H1 (cell line): ENCODE measurements at regions not wholly inside any gene's neighbourhood (a gene's known extent, or its start where the extent isn't known, plus 50 kb on each side); places are given as distances from the start of the nearest gene placed in this dataset.

Experiments used
- CTCF ChIA-PET: fragments of 300-600 bp; sonication (Branson Sonifier 250); formaldehyde crosslinking; loops from one replicate; lab custom pipeline; 2021; ENCODE audit not compliant: partially characterized antibody; lab: Charles Lee
- POLR2A ChIA-PET: fragments of 300-600 bp; sonication (Branson Sonifier 250); formaldehyde crosslinking; loops from one replicate; lab custom pipeline; 2021; ENCODE audit warnings: inconsistent platforms; ENCODE audit not compliant: partially characterized antibody; lab: Charles Lee
- DNase-seq, 2 experiments: peaks; one replicate each; pipeline versions ENCODE4 v3.0.0 to v3.0.0-alpha.2; 2010 to 2022; ENCODE audit warnings: low spot score in 2 of 2, low read depth in 1 of 2, mixed read lengths in 1 of 2
- FAIRE-seq: peaks from 2 replicates; lab custom pipeline; 2011; peaks lifted over from hg19 to GRCh38; lab: Jason Lieb, UNC
- H2AFZ ChIP-seq: 2 replicates; pipeline ENCODE4 v1.8.1; 2012; ENCODE audit warnings: low read length, inconsistent platforms
- H2AK5ac ChIP-seq: 2 replicates; pipeline ENCODE4 v1.6.1; 2013; ENCODE audit warnings: low read depth, low read length
- H2BK120ac ChIP-seq: replicated peaks from 2 replicates; pipeline ENCODE3; 2013; ENCODE audit warnings: low read depth, low read length, inconsistent platforms
- H2BK12ac ChIP-seq: 2 replicates; pipeline ENCODE4 v1.6.1; 2013; ENCODE audit warnings: low read depth, low read length
- H2BK15ac ChIP-seq: 2 replicates; pipeline ENCODE4 v1.6.1; 2013; ENCODE audit warnings: low read length
- H2BK20ac ChIP-seq: 2 replicates; pipeline ENCODE4 v1.6.1; 2013; ENCODE audit warnings: low read length
- H2BK5ac ChIP-seq: 2 replicates; pipeline ENCODE4 v1.6.1; 2013; ENCODE audit warnings: low read depth, low read length
- H3K14ac ChIP-seq: 2 replicates; pipeline ENCODE4 v1.6.1; 2013; ENCODE audit warnings: inconsistent platforms; ENCODE audit not compliant: insufficient read length
- H3K18ac ChIP-seq: 2 replicates; pipeline ENCODE4 v1.6.1; 2013; ENCODE audit warnings: low read length; ENCODE audit errors: extremely low read depth
- H3K23ac ChIP-seq: 2 replicates; pipeline ENCODE4 v1.6.1; 2013; ENCODE audit warnings: inconsistent platforms; ENCODE audit not compliant: insufficient read length
- H3K23me2 ChIP-seq: 2 replicates; pipeline ENCODE4 v1.6.1; 2013; ENCODE audit warnings: low read depth, low read length
- H3K27ac ChIP-seq: 2 replicates; pipeline ENCODE4 v1.6.1; 2011; ENCODE audit warnings: low read depth, low read length, inconsistent platforms
- H3K27me3 ChIP-seq, 4 experiments: replicated peaks in 1 of 4; 1 replicate in 1 of 4; 2 replicates in 3 of 4; pipeline versions ENCODE4 v1.6.1 to v1.8.1; 2011 to 2013; ENCODE audit warnings: low read length in 3 of 4, mild to moderate bottlenecking in 3 of 4, inconsistent platforms in 2 of 4, mixed read lengths in 2 of 4, moderate library complexity in 1 of 4; ENCODE audit not compliant: control insufficient read depth in 3 of 4, insufficient read depth in 3 of 4; ENCODE audit errors: extremely low read depth in 1 of 4
- H3K36me3 ChIP-seq, 4 experiments: 2 replicates each; pipeline versions ENCODE4 v1.6.1 to v1.8.1; 2011 to 2013; ENCODE audit warnings: mild to moderate bottlenecking in 4 of 4, low read length in 3 of 4, moderate library complexity in 2 of 4, control low read depth in 1 of 4, inconsistent platforms in 1 of 4; ENCODE audit not compliant: insufficient read depth in 4 of 4, control insufficient read depth in 2 of 4
- H3K4ac ChIP-seq: replicated peaks from 2 replicates; pipeline ENCODE3; 2013; ENCODE audit warnings: low read length, low read depth, mixed read lengths, inconsistent platforms; ENCODE audit not compliant: insufficient read length
- H3K4me1 ChIP-seq, 4 experiments: replicated peaks in 1 of 4; 1 replicate in 1 of 4; 2 replicates in 3 of 4; pipeline versions ENCODE4 v1.6.1 to v1.8.1; 2011 to 2013; ENCODE audit warnings: low read length in 3 of 4, inconsistent platforms in 2 of 4, mixed read lengths in 1 of 4; ENCODE audit not compliant: insufficient read depth in 4 of 4, control insufficient read depth in 3 of 4
- H3K4me2 ChIP-seq, 2 experiments: 2 replicates each; pipeline versions ENCODE4 v1.6.1 to v1.8.1; 2011 to 2013; ENCODE audit warnings: low read depth in 2 of 2, low read length in 2 of 2, control low read depth in 1 of 2, inconsistent platforms in 1 of 2, mild to moderate bottlenecking in 1 of 2; ENCODE audit not compliant: insufficient read depth in 1 of 2
- H3K4me3 ChIP-seq, 4 experiments: fragments of 200-600, 300-600 bp in 1 of 4; sonication (generic), shearing (Covaris generic), sonication (Bioruptor Twin) in 1 of 4; 2 replicates each; pipeline versions ENCODE4 v1.5.1 to v1.8.1; 2011 to 2016; ENCODE audit warnings: low read length in 4 of 4, low read depth in 3 of 4, control low read depth in 2 of 4, inconsistent platforms in 2 of 4, mild to moderate bottlenecking in 2 of 4, mixed read lengths in 1 of 4, moderate library complexity in 1 of 4; ENCODE audit not compliant: insufficient read depth in 2 of 4; ENCODE audit errors: extremely low read depth in 1 of 4
- H3K56ac ChIP-seq: replicated peaks from 2 replicates; pipeline ENCODE3; 2013; ENCODE audit warnings: low read depth, mild to moderate bottlenecking, mixed read lengths, low read length, inconsistent platforms; ENCODE audit not compliant: insufficient read length
- H3K79me1 ChIP-seq: 2 replicates; pipeline ENCODE4 v1.6.1; 2013; ENCODE audit warnings: low read depth, low read length, control low read depth
- H3K79me2 ChIP-seq, 2 experiments: 2 replicates each; pipeline versions ENCODE4 v1.6.1 to v1.8.1; 2012 to 2013; ENCODE audit warnings: low read length in 2 of 2, mild to moderate bottlenecking in 2 of 2, inconsistent platforms in 1 of 2; ENCODE audit not compliant: insufficient read depth in 2 of 2, control insufficient read depth in 1 of 2
- H3K9ac ChIP-seq, 4 experiments: replicated peaks in 1 of 4; 1 replicate in 1 of 4; 2 replicates in 3 of 4; pipeline versions ENCODE4 v1.6.1 to v1.8.1; 2011 to 2013; ENCODE audit warnings: low read depth in 3 of 4, low read length in 3 of 4, control low read depth in 2 of 4, mild to moderate bottlenecking in 2 of 4, moderate library complexity in 2 of 4, inconsistent platforms in 1 of 4; ENCODE audit errors: extremely low read depth in 1 of 4
- H3K9me3 ChIP-seq, 2 experiments: 2 replicates each; pipeline versions ENCODE4 v1.6.1 to v1.8.1; 2012 to 2013; ENCODE audit warnings: mild to moderate bottlenecking in 2 of 2, moderate library complexity in 2 of 2, control low read depth in 1 of 2, inconsistent platforms in 1 of 2, low read depth in 1 of 2, low read length in 1 of 2, mixed read lengths in 1 of 2; ENCODE audit not compliant: insufficient read depth in 2 of 2
- H4K20me1 ChIP-seq, 2 experiments: replicated peaks in 1 of 2; 2 replicates each; pipeline versions ENCODE3 to v1.8.1; 2011 to 2013; ENCODE audit warnings: inconsistent platforms in 2 of 2, low read length in 2 of 2, mild to moderate bottlenecking in 1 of 2; ENCODE audit not compliant: insufficient read depth in 2 of 2, control insufficient read depth in 1 of 2
- H4K5ac ChIP-seq: 2 replicates; pipeline ENCODE4 v1.6.1; 2013; ENCODE audit warnings: low read length, low read depth, mixed read lengths, inconsistent platforms; ENCODE audit not compliant: insufficient read length
- H4K8ac ChIP-seq: 2 replicates; pipeline ENCODE4 v1.8.0; 2013; ENCODE audit warnings: mild to moderate bottlenecking, moderate library complexity, low read length, inconsistent platforms; ENCODE audit not compliant: insufficient read depth; ENCODE audit errors: extremely low read depth
- H4K91ac ChIP-seq: replicated peaks from 2 replicates; pipeline ENCODE3; 2013; ENCODE audit warnings: low read length, mixed read lengths, inconsistent platforms; ENCODE audit not compliant: insufficient read length
- ASH2L ChIP-seq: fragments of 200-600, 300-600 bp; sonication (generic); IDR thresholded peaks from one replicate; pipeline ENCODE4 v1.7.1; 2017; ENCODE audit warnings: low read length
- BRCA1 ChIP-seq: IDR thresholded peaks from 2 replicates; pipeline ENCODE4 v1.6.1; 2012; ENCODE audit warnings: low read depth, low read length, improper control_type of control experiment
- CBX5 ChIP-seq: fragments of 300-800, 300-1000 bp; sonication (generic); IDR thresholded peaks from 2 replicates; pipeline ENCODE4 v1.7.1; 2016; ENCODE audit warnings: antibody characterized with exemption, low read length, low read depth
- E2F6 ChIP-seq: IDR thresholded peaks from 2 replicates; pipeline ENCODE4 v1.6.1; 2012; ENCODE audit warnings: inconsistent platforms
- HDAC6 ChIP-seq: IDR thresholded peaks from one replicate; pipeline ENCODE4 v1.7.1; 2012; ENCODE audit warnings: low read depth, mild to moderate bottlenecking, inconsistent platforms, low read length, moderate library complexity
- KDM1A ChIP-seq: fragments of 200-600, 300-600 bp; sonication (generic); IDR thresholded peaks from 2 replicates; pipeline ENCODE4 v1.7.1; 2016; ENCODE audit warnings: mild to moderate bottlenecking, low read length, borderline replicate concordance
- KDM4A ChIP-seq: IDR thresholded peaks from one replicate; pipeline ENCODE4 v1.7.1; 2012; ENCODE audit warnings: low read depth, mild to moderate bottlenecking, moderate library complexity, low read length, inconsistent platforms; ENCODE audit not compliant: severe bottlenecking
- KDM5A ChIP-seq: fragments of 200-600 bp; IDR thresholded peaks from 2 replicates; pipeline ENCODE4 v1.7.1; 2012; ENCODE audit warnings: mild to moderate bottlenecking, low read length, inconsistent platforms, mixed read lengths
- POLR2AphosphoS5 ChIP-seq: IDR thresholded peaks from 2 replicates; pipeline ENCODE4 v1.6.1; 2011; ENCODE audit warnings: low read depth, low read length
- RAD21 ChIP-seq, 2 experiments: IDR thresholded peaks in 1 of 2; conservative IDR thresholded peaks in 1 of 2; 2 replicates each; pipeline ENCODE4 v1.6.1; 2011; ENCODE audit warnings: low read depth in 2 of 2, low read length in 2 of 2, improper control_type of control experiment in 1 of 2, inconsistent platforms in 1 of 2, mild to moderate bottlenecking in 1 of 2, moderate library complexity in 1 of 2
- SP1 ChIP-seq: IDR thresholded peaks from 2 replicates; pipeline ENCODE4 v1.6.1; 2011; ENCODE audit warnings: low read depth, low read length
- TBP ChIP-seq: IDR thresholded peaks from 2 replicates; pipeline ENCODE4 v1.6.1; 2011; ENCODE audit warnings: low read depth, low read length, improper control_type of control experiment
- USF2 ChIP-seq: IDR thresholded peaks from 2 replicates; pipeline ENCODE4 v1.6.1; 2011; ENCODE audit warnings: low read length, improper control_type of control experiment
- ZNF274 ChIP-seq: IDR thresholded peaks from 2 replicates; pipeline ENCODE4 v1.7.0; 2012; ENCODE audit warnings: low read length, borderline replicate concordance; ENCODE audit errors: extremely low read depth
- WGBS, 2 experiments: shearing (Covaris generic) in 1 of 2; methylation state at CpG; one replicate each; pipeline versions ENCODE4 v1.1.6 to v1.1.7; 2013 to 2015; ENCODE audit warnings: low lambda C conversion rate in 2 of 2, mixed read lengths in 2 of 2, inconsistent platforms in 1 of 2, low coverage in 1 of 2, missing lambda C conversion rate in 1 of 2; ENCODE audit not compliant: insufficient replicate concordance in 2 of 2, insufficient coverage in 1 of 2, insufficient read length in 1 of 2; ENCODE audit errors: extremely low coverage in 1 of 2, missing lambda C conversion rate in 1 of 2; 5-methylcytosine and 5-hydroxymethylcytosine counted together

GRCh38 chr10:131755200-131755599 lies 145.6 kb upstream of the PPP2R2D start:
- H3K36me3 ChIP-seq = no peaks in the 10 kb centered on the region; a peak in 1 of 8 replicates
- H2BK20ac ChIP-seq = no peak overlapping the region
- 92% methylated on average over 5 of the region's 5 CpGs; no CpG with 5 or more reads in 1 of the 2 experiments for WGBS, 2 experiments
- FAIRE-seq (no peak), DNase-seq (no peak)
- peaks cover 5 to 30% (median 12%) of the 10 kb centered on the region in 4 experiments for H3K4me1 ChIP-seq
- H4K8ac ChIP-seq = no peak overlapping the region
- H2BK5ac ChIP-seq = no peak overlapping the region
- no peak overlapping the region for H3K18ac ChIP-seq
- no peak overlapping the region for H3K27ac ChIP-seq
- no peaks in the 10 kb centered on the region for H3K9me3 ChIP-seq
- no peak overlapping the region for H3K56ac ChIP-seq
- no peak overlapping the region for H2BK12ac ChIP-seq
- no peak overlapping the region for H3K4ac ChIP-seq
- no peaks in the 10 kb centered on the region for H3K79me2 ChIP-seq
- H2BK120ac ChIP-seq = no peak overlapping the region
- no peak overlapping the region for H3K14ac ChIP-seq
- CTCF ChIA-PET = no interaction called here
- H3K27me3 ChIP-seq = no peaks in the 10 kb centered on the region
- H3K23ac ChIP-seq = no peak overlapping the region
- no peak overlapping the region for H3K4me3 ChIP-seq
- peaks cover 5% of the 10 kb centered on the region; the same call in 1 of the 2 replicates for H3K23me2 ChIP-seq
- H2AFZ ChIP-seq = no peak overlapping the region
- H4K20me1 ChIP-seq = peaks cover 0 to 4% of the 10 kb centered on the region in 2 experiments
- POLR2A ChIA-PET = no interaction called here
- no peak overlapping the region for H4K91ac ChIP-seq
- no peak overlapping the region for H3K9ac ChIP-seq
- no peak overlapping the region for H2AK5ac ChIP-seq
- H3K4me2 ChIP-seq = no peak overlapping the region
- H2BK15ac ChIP-seq = no peak overlapping the region
- H3K79me1 ChIP-seq = no peaks in the 10 kb centered on the region
- H4K5ac ChIP-seq = no peak overlapping the region
- TF ChIP-seq BRCA1 (no peak), SP1 (no peak), KDM4A (no peak), KDM5A (no peak), ZNF274 (no peak), ASH2L (no peak), KDM1A (no peak), POLR2AphosphoS5 (no peak), RAD21 (IDR thresholded peaks at IDR 0.05 in 1 of 2, conservative IDR thresholded peaks at IDR 0.05 in 1 of 2; ENCODE audit: low read depth in 2 of 2, low read length in 2 of 2) (no peak), HDAC6 (no peak), USF2 (no peak), E2F6 (no peak), CBX5 (no peak), TBP (no peak)
